ENCODE measurements at regions not wholly inside any gene's neighbourhood (a gene's known extent, or its start where the extent isn't known, plus 50 kb on each side); places are given as distances from the start of the nearest gene placed in this dataset.

GRCh38 chr2:122152571-122152970 lies 397.1 kb downstream of the TSN start:
- no peak for TF ChIP-seq CTCF (IDR thresholded peaks at IDR 0.05; ENCODE audit: insufficient read depth, low read depth, low read length)
- TF ChIP-seq EZH2 (IDR thresholded peaks at IDR 0.05; ENCODE audit: insufficient read depth, low read length): no peak
